Right atrium auricular region (tissue), 2 donors: ENCODE measurements at regions not wholly inside any gene's neighbourhood (a gene's known extent, or its start where the extent isn't known, plus 50 kb on each side); places are given as distances from the start of the nearest gene placed in this dataset.
A peak's percentile ranks its signal among the peaks of the same experiment; 100 is the strongest.
"Not testable (repeated sequence)": the region's sequence is repeated elsewhere in the genome, so short reads cannot be mapped to it uniquely, and the experiment has no call there.

Experiments
- DNase-seq: peaks from one replicate; pipeline ENCODE4 v3.0.0-alpha.2; 2019; ENCODE audit warnings: low spot score
- H3K27ac ChIP-seq, 2 donors: fragments of 200-600 bp; sonication (generic); 1 replicate in 1 of 2; 2 replicates in 1 of 2; pipeline ENCODE4 v1.5.1; 2016 to 2019
- H3K27me3 ChIP-seq, 2 donors: fragments of 200-600 bp; sonication (generic); one replicate each; pipeline versions ENCODE4 v1.5.1 to v1.6.0; 2017 to 2019
- H3K36me3 ChIP-seq: fragments of 200-600 bp; sonication (generic); one replicate; pipeline ENCODE4 v1.5.1; 2016
- H3K4me1 ChIP-seq, 2 donors: fragments of 200-600 bp; sonication (generic); one replicate each; pipeline versions ENCODE4 v1.5.1 to v1.6.0; 2017 to 2019
- H3K4me3 ChIP-seq, 2 donors: fragments of 200-600 bp; sonication (generic); 1 replicate in 1 of 2; 2 replicates in 1 of 2; pipeline ENCODE4 v1.5.1; 2017 to 2019; ENCODE audit warnings: mild to moderate bottlenecking in 1 of 2, moderate library complexity in 1 of 2
- H3K9me3 ChIP-seq, 2 donors: fragments of 200-600 bp; sonication (generic); one replicate each; pipeline ENCODE4 v1.5.1; 2019
- CTCF ChIP-seq, 2 donors: fragments of 200-600 bp; sonication (generic); IDR thresholded peaks; one replicate each; pipeline ENCODE4 v1.5.1; 2019; ENCODE audit warnings: antibody characterized with exemption in 2 of 2

- H3K36me3 ChIP-seq, H3K27ac ChIP-seq, H3K9me3 ChIP-seq, H3K4me1 ChIP-seq, DNase-seq, H3K4me3 ChIP-seq, H3K27me3 ChIP-seq: not testable (repeated sequence)
These were observed 251.6 kb downstream of the SPATA31A6 start for GRCh38 chr9:42434844-42435714.

GRCh38 chr9:42435715-42436342 lies 252.4 kb downstream of the SPATA31A6 start:
- not testable (repeated sequence) for H3K27me3 ChIP-seq, H3K4me1 ChIP-seq, H3K36me3 ChIP-seq, DNase-seq, H3K9me3 ChIP-seq, H3K4me3 ChIP-seq, H3K27ac ChIP-seq

- H3K4me1 ChIP-seq, H3K27ac ChIP-seq, H3K4me3 ChIP-seq, H3K27me3 ChIP-seq, H3K36me3 ChIP-seq, DNase-seq, H3K9me3 ChIP-seq: not testable (repeated sequence)
These were observed 253.7 kb downstream of the SPATA31A6 start for GRCh38 chr9:42437057-42437759.

GRCh38 chr9:42442680-42443079 lies 259.2 kb downstream of the SPATA31A6 start:
- not testable (repeated sequence) for H3K4me1 ChIP-seq, DNase-seq, H3K36me3 ChIP-seq, H3K4me3 ChIP-seq, H3K27me3 ChIP-seq, H3K27ac ChIP-seq, H3K9me3 ChIP-seq

- not testable (repeated sequence) for H3K4me1 ChIP-seq, H3K27ac ChIP-seq, H3K27me3 ChIP-seq, DNase-seq, H3K36me3 ChIP-seq, H3K4me3 ChIP-seq, H3K9me3 ChIP-seq
These were observed 260.0 kb downstream of the SPATA31A6 start for GRCh38 chr9:42443414-42443813.

- H3K27ac ChIP-seq, H3K4me1 ChIP-seq, H3K9me3 ChIP-seq, DNase-seq, H3K36me3 ChIP-seq, H3K27me3 ChIP-seq, H3K4me3 ChIP-seq: not testable (repeated sequence)
These were observed 278.0 kb downstream of the SPATA31A6 start for GRCh38 chr9:42461436-42461835.

- H3K4me3 ChIP-seq, H3K4me1 ChIP-seq, DNase-seq, H3K27me3 ChIP-seq, H3K27ac ChIP-seq, H3K9me3 ChIP-seq, H3K36me3 ChIP-seq: not testable (repeated sequence)
These were observed 278.4 kb downstream of the SPATA31A6 start for GRCh38 chr9:42461863-42462262.

- not testable (repeated sequence) for H3K36me3 ChIP-seq, DNase-seq, H3K27me3 ChIP-seq, H3K9me3 ChIP-seq, H3K4me3 ChIP-seq, H3K27ac ChIP-seq, H3K4me1 ChIP-seq
These were observed 280.5 kb downstream of the SPATA31A6 start for GRCh38 chr9:42463981-42464380.

GRCh38 chr9:42470577-42470976 lies 287.1 kb downstream of the SPATA31A6 start:
- H3K4me3 ChIP-seq, H3K9me3 ChIP-seq, H3K27me3 ChIP-seq, H3K4me1 ChIP-seq, DNase-seq, H3K36me3 ChIP-seq, H3K27ac ChIP-seq: not testable (repeated sequence)
- TF ChIP-seq CTCF (IDR thresholded peaks at IDR 0.05): peak; percentile 34 to 61

GRCh38 chr9:42490989-42491388 lies 307.5 kb downstream of the SPATA31A6 start:
- not testable (repeated sequence) for H3K9me3 ChIP-seq, H3K36me3 ChIP-seq, H3K4me1 ChIP-seq, DNase-seq, H3K27me3 ChIP-seq, H3K4me3 ChIP-seq, H3K27ac ChIP-seq

GRCh38 chr9:42502620-42503264 lies 319.3 kb downstream of the SPATA31A6 start:
- DNase-seq, H3K9me3 ChIP-seq, H3K36me3 ChIP-seq, H3K27ac ChIP-seq, H3K4me1 ChIP-seq, H3K27me3 ChIP-seq, H3K4me3 ChIP-seq: not testable (repeated sequence)

- not testable (repeated sequence) for H3K27ac ChIP-seq, DNase-seq, H3K4me1 ChIP-seq, H3K27me3 ChIP-seq, H3K36me3 ChIP-seq, H3K9me3 ChIP-seq, H3K4me3 ChIP-seq
These were observed 324.7 kb downstream of the SPATA31A6 start for GRCh38 chr9:42508111-42508510.

- H3K9me3 ChIP-seq, H3K4me1 ChIP-seq, H3K27ac ChIP-seq, DNase-seq, H3K27me3 ChIP-seq, H3K36me3 ChIP-seq, H3K4me3 ChIP-seq: not testable (repeated sequence)
These were observed 330.1 kb downstream of the SPATA31A6 start for GRCh38 chr9:42513535-42513934.
